Heart left ventricle (tissue), 16 donors: ENCODE measurements at regions not wholly inside any gene's neighbourhood (a gene's known extent, or its start where the extent isn't known, plus 50 kb on each side); places are given as distances from the start of the nearest gene placed in this dataset.
"Not testable (repeated sequence)": the region's sequence is repeated elsewhere in the genome, so short reads cannot be mapped to it uniquely, and the experiment has no call there.

Experiments used
- ATAC-seq, 4 donors: fragments of 200-7000 bp; cut with Tn5 transposase; one replicate each; pipeline ENCODE4 v1.9.1; 2020 to 2022; ENCODE audit warnings: moderate library complexity in 4 of 4, mild to moderate bottlenecking in 3 of 4, moderate number of reproducible peaks in 1 of 4
- DNase-seq, 5 donors: peaks; one replicate each; pipeline ENCODE4 v3.0.0-alpha.2; 2020
- H3K27ac ChIP-seq, 12 donors: fragments of 200-600 bp; sonication (generic) in 4 of 12; one replicate each; pipeline versions ENCODE4 v1.5.0 to v1.8.0; 2016 to 2022; ENCODE audit warnings: mild to moderate bottlenecking in 2 of 12
- H3K27me3 ChIP-seq, 9 donors: fragments of 200-600 bp; sonication (generic) in 2 of 9; one replicate each; pipeline versions ENCODE4 v1.5.1 to v1.8.0; 2016 to 2022; ENCODE audit warnings: mild to moderate bottlenecking in 3 of 9
- H3K36me3 ChIP-seq, 9 donors: fragments of 200-600 bp; sonication (generic) in 2 of 9; one replicate each; pipeline versions ENCODE4 v1.5.0 to v1.8.0; 2018 to 2022; ENCODE audit warnings: mild to moderate bottlenecking in 2 of 9
- H3K4me1 ChIP-seq, 12 donors: fragments of 200-600 bp; sonication (generic) in 4 of 12; one replicate each; pipeline versions ENCODE4 v1.5.0 to v1.8.0; 2016 to 2022; ENCODE audit warnings: mild to moderate bottlenecking in 3 of 12
- H3K4me3 ChIP-seq, 12 donors: fragments of 200-600 bp; sonication (generic) in 4 of 12; one replicate each; pipeline versions ENCODE4 v1.5.0 to v1.8.0; 2017 to 2022; ENCODE audit warnings: mild to moderate bottlenecking in 9 of 12, moderate library complexity in 4 of 12
- H3K9me3 ChIP-seq, 12 donors: fragments of 200-600 bp; sonication (generic) in 4 of 12; one replicate each; pipeline versions ENCODE4 v1.5.0 to v1.8.0; 2016 to 2022; ENCODE audit warnings: mild to moderate bottlenecking in 1 of 12
- CTCF ChIP-seq, 12 donors: fragments of 200-600 bp; sonication (generic) in 4 of 12; IDR thresholded peaks; one replicate each; pipeline versions ENCODE4 v1.5.0 to v1.8.0; 2018 to 2022; ENCODE audit warnings: antibody characterized with exemption in 12 of 12, mild to moderate bottlenecking in 5 of 12
- POLR2A ChIP-seq, 2 donors: fragments of 450-650 bp; IDR thresholded peaks; one replicate each; pipeline ENCODE4 v1.6.1; 2017; ENCODE audit warnings: antibody characterized with exemption in 2 of 2, mild to moderate bottlenecking in 2 of 2, moderate library complexity in 2 of 2
- WGBS, 4 donors: extraction: QIAGEN DNeasy Blood & Tissue Kit in 2 of 4; methylation state at CpG; one replicate each; pipeline versions ENCODE4 v1.1.5 to v1.1.7; 2013 to 2018; 5-methylcytosine and 5-hydroxymethylcytosine counted together
- intact Hi-C, 10 donors: fragments of 100-400 bp; cut with DNase I; formaldehyde crosslinking; loops; one replicate each; pipeline versions ENCODE4 v1.11.1 to v1.14.2; 2022
- donor health status: ischemic (EF 13 %, LVEDD 7.1; RV severe dilation, severe dysfunction).
- donor health status: healthy with polysubstance abuse.
- donor health status: DM: no; HTN: yes; CAD: no.
- donor health status: DM: no; HTN: no; CAD: no.
- donor health status: ischemic (EF 25% LVEDD 6.9; RV normal size, moderate dysfunction).
- donor health status: ischemic (EF 25% LVEDD 5.7; RV mildly dilated, moderate dysfunction).
- donor health status: healthy.
- donor health status: DM: yes; HTN: yes; CAD: no.
- donor health status: ischemic (EF 35%, LVEDD 5.7; RV mildly dilated, moderate dysfunction).
- donor health status: nonischemic (EF 11% LVEDD 7.7; RV severe dilation, severe dysfunction).
- donor health status: DM: yes; HTN: yes; CAD: no.
- donor health status: PGD.
- donor health status: ischemic (EF 29% LVEDD 5.4; RV normal size, mild dysfunction).
- donor health status: nonischemic (EF 23%, LVEDD 6.1; RV moderate dilation, normal function).

GRCh38 chr17:27365329-27365945, 71.5 kb downstream of the WSB1 start:
- H3K27me3 ChIP-seq, H3K27ac ChIP-seq, ATAC-seq, H3K4me3 ChIP-seq, intact Hi-C loops, DNase-seq, H3K36me3 ChIP-seq, H3K9me3 ChIP-seq: not testable (repeated sequence)
- 93 to 97% (median 94%) methylated on average over 11 of the region's 11 CpGs for WGBS, 4 donors
- H3K4me1 ChIP-seq, result peaks cover 0 to 19% (median 2%) of the 10 kb centered on the region in 12 donors

GRCh38 chr17:27366437-27366836, 72.5 kb downstream of the WSB1 start:
- Histone ChIP-seq H3K4me1 (peaks cover 0 to 19% (median 2%) of the 10 kb centered on the region in 12 donors), H3K27ac (peak overlapping the region in 1 of 12 donors; percentile 70), H3K27me3 (no peaks in the 10 kb centered on the region), H3K36me3 (no peaks in the 10 kb centered on the region), H3K4me3 (no peak overlapping the region), H3K9me3 (peaks cover 0 to 12% (median 0%) of the 10 kb centered on the region in 12 donors)
- TF ChIP-seq POLR2A (IDR thresholded peaks at IDR 0.05), result no peak
- TF ChIP-seq CTCF (IDR thresholded peaks at IDR 0.05), result no peak
- WGBS, 4 donors, result 83 to 88% (median 86%) methylated on average over 5 of the region's 5 CpGs
- ATAC-seq (no peak), DNase-seq (no peak)
- intact Hi-C loops, result no loop called here

- WGBS, 4 donors, result 77 to 86% (median 82%) methylated on average over 12 to 17 of the region's 17 CpGs
- H3K36me3 ChIP-seq, result no peaks in the 10 kb centered on the region
- H3K27ac ChIP-seq, result peak overlapping the region in 1 of 12 donors; percentile 70
- H3K4me3 ChIP-seq, result no peak overlapping the region
- H3K4me1 ChIP-seq, result peaks cover 0 to 19% (median 2%) of the 10 kb centered on the region in 12 donors
- intact Hi-C loops, result no loop called here
- H3K9me3 ChIP-seq, result peaks cover 0 to 19% (median 0%) of the 10 kb centered on the region in 12 donors
- peak in 2 of 4 donors; percentile 30 to 38 for ATAC-seq
- H3K27me3 ChIP-seq, result no peaks in the 10 kb centered on the region
- no peak for DNase-seq
- no peak for TF ChIP-seq CTCF (IDR thresholded peaks at IDR 0.05)
Observed at GRCh38 chr17:27367121-27367981, 73.4 kb downstream of the WSB1 start.

- no peaks in the 10 kb centered on the region for H3K27me3 ChIP-seq
- ATAC-seq, result no peak
- peaks cover 0 to 13% (median 2%) of the 10 kb centered on the region in 12 donors for H3K4me1 ChIP-seq
- H3K27ac ChIP-seq, result peak overlapping the region in 1 of 12 donors; percentile 70
- WGBS, 4 donors, result 90 to 92% (median 91%) methylated on average over 4 of the region's 4 CpGs
- no peak for DNase-seq
- H3K9me3 ChIP-seq, result peaks cover 0 to 19% (median 0%) of the 10 kb centered on the region in 12 donors
- intact Hi-C loops, result no loop called here
- H3K4me3 ChIP-seq, result no peak overlapping the region
- TF ChIP-seq CTCF (IDR thresholded peaks at IDR 0.05) (no peak), POLR2A (IDR thresholded peaks at IDR 0.05) (no peak)
- H3K36me3 ChIP-seq, result no peaks in the 10 kb centered on the region
Observed at GRCh38 chr17:27368151-27368795, 74.4 kb downstream of the WSB1 start.
